Duodenal mucosa (tissue), 2 donors: ENCODE measurements at regions not wholly inside any gene's neighbourhood (a gene's known extent, or its start where the extent isn't known, plus 50 kb on each side); places are given as distances from the start of the nearest gene placed in this dataset.

ENCODE experiments used
- H3K27ac ChIP-seq: one replicate; pipeline ENCODE4 v1.7.0; 2013; ENCODE audit warnings: low read depth, low read length
- H3K27me3 ChIP-seq, 2 donors: one replicate each; pipeline ENCODE4 v1.7.0; 2013; ENCODE audit warnings: low read length in 2 of 2, control low read depth in 1 of 2; ENCODE audit not compliant: insufficient read depth in 2 of 2, control insufficient read depth in 1 of 2
- H3K36me3 ChIP-seq, 2 donors: one replicate each; pipeline ENCODE4 v1.7.0; 2013; ENCODE audit warnings: low read length in 2 of 2, control low read depth in 1 of 2; ENCODE audit not compliant: insufficient read depth in 2 of 2, control insufficient read depth in 1 of 2
- H3K4me1 ChIP-seq, 2 donors: one replicate each; pipeline ENCODE4 v1.7.0; 2013; ENCODE audit warnings: low read length in 2 of 2, control low read depth in 1 of 2; ENCODE audit not compliant: insufficient read depth in 2 of 2, control insufficient read depth in 1 of 2
- H3K4me3 ChIP-seq, 2 donors: one replicate each; pipeline ENCODE4 v1.7.0; 2013; ENCODE audit warnings: low read length in 2 of 2, low read depth in 1 of 2
- H3K9ac ChIP-seq, 2 donors: one replicate each; pipeline ENCODE4 v1.7.0; 2013; ENCODE audit warnings: low read length in 2 of 2, low read depth in 1 of 2
- H3K9me3 ChIP-seq, 2 donors: one replicate each; pipeline ENCODE4 v1.7.0; 2013; ENCODE audit warnings: low read length in 2 of 2, control low read depth in 1 of 2; ENCODE audit not compliant: control insufficient read depth in 1 of 2

DNA sequence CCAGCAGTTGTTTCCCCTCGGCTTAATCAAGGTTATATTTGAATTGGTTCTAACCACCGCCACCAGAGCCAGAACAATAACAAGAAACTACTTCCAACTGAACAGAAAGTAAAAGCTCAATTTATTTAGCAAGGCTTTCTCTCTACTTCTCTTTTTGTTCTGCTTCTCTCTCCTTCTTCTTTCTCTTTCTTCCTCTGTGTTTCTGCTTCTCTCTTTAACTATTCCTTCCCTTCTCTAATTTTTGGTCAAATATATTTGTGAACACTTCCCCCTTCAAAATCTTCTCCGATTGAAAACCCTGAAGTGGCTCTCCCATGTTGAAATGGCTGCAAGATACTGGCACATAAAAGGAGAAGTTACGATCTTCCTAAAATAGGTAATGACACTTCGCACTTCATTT is 1195.9 kb upstream of the PRKX start:
- H3K27me3 ChIP-seq, result no peaks in the 10 kb centered on the region
- H3K27ac ChIP-seq, result no peak overlapping the region
- H3K9me3 ChIP-seq, result no peaks in the 10 kb centered on the region
- no peak overlapping the region for H3K9ac ChIP-seq
- no peaks in the 10 kb centered on the region for H3K4me1 ChIP-seq
- no peaks in the 10 kb centered on the region for H3K36me3 ChIP-seq
- H3K4me3 ChIP-seq, result no peak overlapping the region

DNA sequence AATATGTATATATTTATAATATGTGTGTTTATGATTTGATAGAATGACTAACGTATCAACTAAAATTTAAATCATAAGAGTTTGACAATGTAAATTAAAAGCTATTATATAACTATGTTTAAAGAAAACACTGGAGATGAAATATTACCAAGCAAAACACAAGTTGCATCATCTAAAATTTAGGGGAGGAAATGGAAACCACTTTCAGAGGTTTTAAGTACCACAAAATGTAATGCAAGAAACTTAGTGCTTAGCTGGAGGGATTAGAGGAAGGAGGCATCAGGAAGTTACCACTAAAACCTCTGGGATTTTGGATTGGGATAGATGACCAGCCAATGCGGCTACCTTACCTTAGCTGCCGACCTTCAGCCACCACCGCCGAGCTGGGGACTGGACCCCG is 1192.1 kb upstream of the PRKX start:
- Histone ChIP-seq H3K4me3 (no peak overlapping the region), H3K9ac (no peak overlapping the region), H3K27ac (no peak overlapping the region), H3K9me3 (no peaks in the 10 kb centered on the region), H3K27me3 (no peaks in the 10 kb centered on the region), H3K36me3 (no peaks in the 10 kb centered on the region), H3K4me1 (no peaks in the 10 kb centered on the region)

DNA sequence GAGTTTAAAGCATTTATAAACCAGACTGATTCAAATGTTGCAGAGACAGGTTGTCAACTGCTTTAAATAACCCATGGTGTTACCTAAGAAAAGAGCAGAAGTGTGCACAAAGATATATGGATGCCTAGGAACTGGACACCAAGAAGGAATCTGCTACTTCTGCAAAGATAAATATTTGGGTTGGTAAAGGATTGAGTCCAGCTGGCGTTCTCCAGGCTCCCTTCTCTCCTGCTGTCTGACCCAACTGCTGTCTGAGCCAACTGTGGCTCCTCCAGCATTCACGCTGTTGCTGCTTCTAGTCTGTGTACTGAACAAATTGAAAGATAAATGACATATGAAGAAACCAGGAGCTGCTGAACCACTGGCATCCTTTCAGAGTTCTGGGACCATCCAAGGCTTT is 1167.8 kb upstream of the PRKX start:
- Histone ChIP-seq H3K4me3 (no peak overlapping the region), H3K9me3 (peaks cover 0 to 3% of the 10 kb centered on the region in 2 donors), H3K27me3 (no peaks in the 10 kb centered on the region), H3K36me3 (no peaks in the 10 kb centered on the region), H3K9ac (no peak overlapping the region), H3K4me1 (no peaks in the 10 kb centered on the region), H3K27ac (no peak overlapping the region)

DNA sequence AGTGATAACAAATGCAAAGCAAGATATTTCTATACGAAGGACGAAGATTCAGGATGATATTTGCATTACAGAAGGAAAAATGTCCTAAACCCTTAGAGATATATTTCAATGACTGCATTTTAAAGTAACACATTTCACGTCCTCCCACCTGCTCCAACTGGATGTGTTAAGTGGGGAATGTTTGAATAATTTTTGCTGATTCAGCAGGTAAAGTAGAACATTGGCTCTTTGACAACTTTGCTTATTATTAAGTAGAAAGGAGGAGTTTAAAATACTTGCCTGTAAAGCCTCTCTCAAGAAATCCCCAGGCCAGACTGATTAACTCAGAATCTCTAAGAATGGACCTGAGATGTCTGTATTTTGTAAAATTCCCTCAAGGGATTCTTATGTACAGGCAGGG is 1165.2 kb upstream of the PRKX start:
- Histone ChIP-seq H3K4me3 (no peak overlapping the region), H3K36me3 (no peaks in the 10 kb centered on the region), H3K27ac (no peak overlapping the region), H3K27me3 (no peaks in the 10 kb centered on the region), H3K4me1 (no peaks in the 10 kb centered on the region), H3K9ac (no peak overlapping the region), H3K9me3 (peaks cover 0 to 3% of the 10 kb centered on the region in 2 donors)

DNA sequence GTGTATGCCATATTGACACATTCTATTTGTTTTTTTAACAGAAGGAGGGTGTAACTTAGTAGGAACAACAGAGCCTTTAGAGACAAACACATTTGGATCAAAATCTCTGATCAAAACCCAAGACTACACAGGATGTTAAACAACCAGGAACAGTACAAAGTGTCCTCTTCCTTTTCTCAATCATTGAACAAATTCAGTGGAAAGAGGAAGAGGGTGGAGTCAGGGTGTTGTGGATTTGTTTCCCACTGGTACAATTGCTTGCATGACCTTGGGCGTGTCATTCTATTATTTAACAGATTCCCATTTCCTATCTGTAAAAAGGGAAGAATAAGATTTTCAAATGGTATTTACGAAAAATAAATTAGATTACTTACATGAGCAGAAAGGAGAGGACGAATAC is 1162.8 kb upstream of the PRKX start:
- Histone ChIP-seq H3K9ac (no peak overlapping the region), H3K4me1 (no peaks in the 10 kb centered on the region), H3K4me3 (no peak overlapping the region), H3K27ac (no peak overlapping the region), H3K27me3 (no peaks in the 10 kb centered on the region), H3K36me3 (no peaks in the 10 kb centered on the region), H3K9me3 (peaks cover 0 to 3% of the 10 kb centered on the region in 2 donors)

DNA sequence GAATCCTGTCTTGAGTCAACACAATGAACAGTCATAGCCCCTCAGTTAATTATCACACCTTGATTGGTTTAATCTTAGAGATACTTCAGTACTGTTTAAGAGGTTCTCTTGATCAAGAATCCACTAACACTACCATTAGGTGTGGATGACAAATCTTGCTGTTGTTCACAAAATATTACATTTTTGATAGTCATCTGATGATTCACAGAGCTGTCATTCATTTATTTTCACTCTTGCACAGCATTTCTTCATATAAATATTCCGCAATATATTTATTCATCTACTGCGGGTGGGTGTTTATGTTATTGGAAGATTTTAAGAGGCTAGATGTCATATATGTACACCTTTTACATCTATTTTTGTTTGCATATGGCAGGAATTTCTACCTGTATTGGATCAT is 1138.1 kb upstream of the PRKX start:
- no peaks in the 10 kb centered on the region for H3K27me3 ChIP-seq
- H3K4me3 ChIP-seq, result no peak overlapping the region
- H3K4me1 ChIP-seq, result no peaks in the 10 kb centered on the region
- no peak overlapping the region for H3K27ac ChIP-seq
- H3K9ac ChIP-seq, result no peak overlapping the region
- H3K9me3 ChIP-seq, result no peaks in the 10 kb centered on the region
- no peaks in the 10 kb centered on the region for H3K36me3 ChIP-seq

DNA sequence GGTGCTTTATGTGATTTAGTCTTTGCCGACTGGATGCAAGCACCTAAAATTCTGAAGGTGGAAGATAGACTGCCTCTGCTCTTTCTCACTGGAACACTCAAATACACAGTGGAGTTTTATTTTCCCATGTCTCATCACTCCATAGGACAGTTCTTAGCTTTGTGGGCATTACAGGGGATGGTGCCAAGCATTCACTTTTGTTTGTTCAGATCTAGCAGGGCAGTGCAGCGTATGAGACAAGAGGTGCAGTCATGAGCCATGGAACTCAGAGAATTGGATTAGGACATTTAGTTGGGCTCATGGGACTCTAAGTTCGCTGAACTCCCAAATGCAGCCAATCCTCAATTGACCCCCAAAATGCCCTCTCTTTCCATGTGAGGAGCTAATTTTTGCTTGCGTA is 1136.9 kb upstream of the PRKX start:
- H3K27me3 ChIP-seq, result no peaks in the 10 kb centered on the region
- H3K4me3 ChIP-seq, result no peak overlapping the region
- no peak overlapping the region for H3K9ac ChIP-seq
- no peaks in the 10 kb centered on the region for H3K36me3 ChIP-seq
- H3K9me3 ChIP-seq, result no peaks in the 10 kb centered on the region
- no peak overlapping the region for H3K27ac ChIP-seq
- no peaks in the 10 kb centered on the region for H3K4me1 ChIP-seq

DNA sequence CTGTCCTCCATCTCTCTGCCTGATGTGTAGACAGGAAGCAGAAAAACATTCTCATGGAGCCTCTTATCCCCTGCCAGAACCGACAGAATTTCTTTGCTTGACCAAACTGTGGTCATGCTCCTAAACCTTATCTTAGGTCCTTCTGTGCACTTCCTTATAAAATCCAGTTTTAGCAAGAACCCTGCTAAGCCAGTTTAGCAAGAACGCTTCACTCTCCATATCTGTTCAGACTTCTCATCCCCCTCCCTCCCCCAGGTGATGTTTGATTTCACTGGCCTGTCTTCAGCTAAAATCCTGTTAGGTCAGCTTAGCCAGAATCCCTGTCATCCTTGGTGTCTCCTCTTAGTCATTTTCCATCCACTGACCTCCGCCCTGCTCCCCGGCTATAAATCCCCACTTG is 1130.9 kb upstream of the PRKX start:
- H3K9ac ChIP-seq, result no peak overlapping the region
- peaks cover 0 to 2% of the 10 kb centered on the region in 2 donors for H3K9me3 ChIP-seq
- no peaks in the 10 kb centered on the region for H3K27me3 ChIP-seq
- H3K4me3 ChIP-seq, result no peak overlapping the region
- no peak overlapping the region for H3K27ac ChIP-seq
- H3K4me1 ChIP-seq, result no peaks in the 10 kb centered on the region
- H3K36me3 ChIP-seq, result no peaks in the 10 kb centered on the region

DNA sequence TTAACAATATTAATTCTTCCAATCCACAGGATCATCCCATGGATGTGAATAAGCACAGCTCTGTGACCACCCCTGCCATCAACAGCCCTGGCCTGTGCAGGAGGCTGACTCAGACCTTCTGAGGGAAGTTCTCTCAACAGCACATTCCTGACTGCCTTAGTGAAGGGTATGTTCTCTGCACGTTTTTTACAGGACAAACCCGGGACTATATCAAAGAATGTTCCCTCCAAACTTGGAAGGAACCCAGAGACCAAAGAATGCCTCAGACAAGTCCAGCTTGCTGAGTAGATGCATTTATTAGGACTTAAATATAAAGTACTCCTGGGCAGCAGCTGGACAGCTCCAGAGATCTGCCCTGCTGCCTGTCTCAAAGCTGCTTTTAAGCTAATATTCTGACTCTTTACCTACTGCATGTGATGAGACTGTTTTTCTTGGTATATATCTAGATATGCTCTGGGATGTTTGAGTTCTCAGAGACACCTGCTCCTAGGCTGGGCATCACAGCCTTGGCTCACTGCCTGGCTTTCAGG is 1127.8 kb upstream of the PRKX start:
- Histone ChIP-seq H3K27ac (no peak overlapping the region), H3K4me1 (no peaks in the 10 kb centered on the region), H3K9ac (no peak overlapping the region), H3K4me3 (no peak overlapping the region), H3K9me3 (peaks cover 0 to 2% of the 10 kb centered on the region in 2 donors), H3K27me3 (no peaks in the 10 kb centered on the region), H3K36me3 (no peaks in the 10 kb centered on the region)

DNA sequence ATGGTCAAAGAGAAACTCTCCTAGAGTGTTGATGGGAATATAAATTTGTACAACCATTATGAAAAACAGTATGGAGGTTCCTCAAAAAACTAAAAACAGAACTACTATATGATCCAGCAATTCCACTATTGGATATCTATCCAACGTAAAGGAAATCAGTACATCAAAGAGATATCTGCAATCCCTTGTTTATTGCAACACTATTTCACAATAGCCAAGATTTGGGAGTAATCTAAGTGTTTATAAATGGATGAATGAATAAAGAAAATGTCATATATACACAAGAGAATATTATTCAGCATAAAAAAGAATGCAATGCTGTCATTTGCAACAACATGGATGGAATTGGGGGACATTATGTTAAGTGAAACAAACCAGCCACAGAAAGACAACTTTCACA is 1118.1 kb upstream of the PRKX start:
- Histone ChIP-seq H3K36me3 (no peaks in the 10 kb centered on the region), H3K9me3 (peaks cover 0 to 4% of the 10 kb centered on the region in 2 donors), H3K4me3 (no peak overlapping the region), H3K27ac (no peak overlapping the region), H3K27me3 (no peaks in the 10 kb centered on the region), H3K4me1 (no peaks in the 10 kb centered on the region), H3K9ac (no peak overlapping the region)
